NCI-H82 treated with DMSO at 0.1 percent for 48 hours (cell line): ENCODE measurements at regions not wholly inside any gene's neighbourhood (a gene's known extent, or its start where the extent isn't known, plus 50 kb on each side); places are given as distances from the start of the nearest gene placed in this dataset.
"Not testable (repeated sequence)": the region's sequence is repeated elsewhere in the genome, so short reads cannot be mapped to it uniquely, and the experiment has no call there.

ENCODE experiments used
- DNase-seq: peaks from one replicate; lab custom pipeline; 2025; ENCODE audit not compliant: unreplicated experiment; lab: John Stamatoyannopoulos, UW

- DNase-seq: peak; percentile 53
Observed at GRCh38 chr6:14217728-14218518, 100.4 kb downstream of the CD83 start.

GRCh38 chr6:14218519-14218800 is 100.9 kb downstream of the CD83 start:
- DNase-seq: no peak

- DNase-seq: no peak
Observed at GRCh38 chr6:14221564-14222279, 104.2 kb downstream of the CD83 start.

GRCh38 chr6:14222956-14223355 is 105.4 kb downstream of the CD83 start:
- no peak for DNase-seq

GRCh38 chr6:14224359-14225103 is 107.0 kb downstream of the CD83 start:
- DNase-seq: no peak

GRCh38 chr6:14226051-14226660 is 108.6 kb downstream of the CD83 start:
- no peak for DNase-seq

GRCh38 chr6:14228571-14228970 is 111.0 kb downstream of the CD83 start:
- DNase-seq: no peak

GRCh38 chr6:14231071-14231483 is 113.5 kb downstream of the CD83 start:
- DNase-seq: no peak

GRCh38 chr6:14231501-14232280 is 114.1 kb downstream of the CD83 start:
- no peak for DNase-seq

- no peak for DNase-seq
Observed at GRCh38 chr6:14232889-14233288, 115.3 kb downstream of the CD83 start.

- no peak for DNase-seq
Observed at GRCh38 chr6:14235653-14236356, 118.2 kb downstream of the CD83 start.

GRCh38 chr6:14239097-14239496 is 121.5 kb downstream of the CD83 start:
- DNase-seq: no peak

GRCh38 chr6:14240411-14241166 is 123.0 kb downstream of the CD83 start:
- no peak for DNase-seq

GRCh38 chr6:14241255-14242070 is 123.9 kb downstream of the CD83 start:
- no peak for DNase-seq

- DNase-seq: not testable (repeated sequence)
Observed at GRCh38 chr6:14242912-14243311, 125.3 kb downstream of the CD83 start.

- no peak for DNase-seq
Observed at GRCh38 chr6:14243597-14243996, 126.0 kb downstream of the CD83 start.

- no peak for DNase-seq
Observed at GRCh38 chr6:14246876-14247275, 129.3 kb downstream of the CD83 start.

GRCh38 chr6:14250573-14250972 is 133.0 kb downstream of the CD83 start:
- DNase-seq: no peak
